ENCODE measurements at regions not wholly inside any gene's neighbourhood (a gene's known extent, or its start where the extent isn't known, plus 50 kb on each side); places are given as distances from the start of the nearest gene placed in this dataset.

- TF ChIP-seq EZH2 (IDR thresholded peaks at IDR 0.05) (no peak), FOXP2 (optimal IDR thresholded peaks at IDR 0.05; ENCODE audit: control extremely low read depth, extremely low read length, insufficient read depth) (no peak)
Measured at GRCh38 chr14:45877981-45878380, 625.0 kb upstream of the MIS18BP1 start.
